GM12878 (cell line): ENCODE measurements at regions not wholly inside any gene's neighbourhood (a gene's known extent, or its start where the extent isn't known, plus 50 kb on each side); places are given as distances from the start of the nearest gene placed in this dataset.

Experiments
- ATAC-seq: fragments of 200-7000 bp; cut with Tn5 transposase; 3 replicates; pipeline ENCODE4 v1.9.1; 2020; ENCODE audit warnings: mild to moderate bottlenecking, moderate library complexity
- BruUV-seq: library from RNA; stranded (reverse); fragments of 400-500 nt; replicated peaks from 2 replicates; lab custom pipeline; 2021; lab: Mats Ljungman, UMichigan
- CTCF ChIA-PET: fragments of 300-600 bp; sonication (Branson Sonifier 250); formaldehyde crosslinking; extraction: SDS; loops from one replicate; lab custom pipeline; 2021; ENCODE audit warnings: inconsistent platforms; lab: Yijun Ruan, JAX
- POLR2A ChIA-PET: fragments of 350-600 bp; formaldehyde crosslinking; extraction: SDS; loops from one replicate; lab custom pipeline; 2021; ENCODE audit warnings: inconsistent platforms; lab: Charles Lee
- RAD21 ChIA-PET: fragments of 300-600 bp; sonication (Branson Sonifier 250); formaldehyde crosslinking; loops from one replicate; lab custom pipeline; 2023; ENCODE audit warnings: antibody characterized with exemption; ENCODE audit not compliant: unreplicated experiment; lab: Charles Lee
- SMC1A ChIA-PET: fragments of 300-600 bp; sonication (Branson Sonifier 250); formaldehyde crosslinking; loops from one replicate; lab custom pipeline; 2023; ENCODE audit not compliant: unreplicated experiment, uncharacterized antibody; lab: Charles Lee
- DNase-seq: peaks from one replicate; pipeline ENCODE4 v3.0.0-alpha.2; 2011; ENCODE audit warnings: low read depth, low spot score
- FAIRE-seq: peaks from 3 replicates; lab custom pipeline; 2011; peaks lifted over from hg19 to GRCh38; lab: Jason Lieb, UNC
- H2AFZ ChIP-seq: 2 replicates; pipeline ENCODE4 v1.6.0; 2011; ENCODE audit warnings: low read depth, low read length, control low read depth; ENCODE audit not compliant: control insufficient read depth
- H3K27ac ChIP-seq: 2 replicates; pipeline ENCODE4 v1.5.1; 2011; ENCODE audit warnings: control low read depth; ENCODE audit not compliant: control insufficient read depth, insufficient read depth
- H3K27me3 ChIP-seq, 2 experiments: replicated peaks in 1 of 2; 2 replicates each; pipeline versions ENCODE4 v1.6.0 to v1.6.1; 2011; ENCODE audit warnings: low read length in 1 of 2; ENCODE audit not compliant: control insufficient read depth in 2 of 2, insufficient read depth in 2 of 2
- H3K36me3 ChIP-seq, 2 experiments: 2 replicates each; pipeline ENCODE4 v1.5.1; 2011; ENCODE audit warnings: low read length in 1 of 2; ENCODE audit not compliant: control insufficient read depth in 2 of 2, insufficient read depth in 2 of 2
- H3K4me1 ChIP-seq: 2 replicates; pipeline ENCODE4 v1.6.1; 2011; ENCODE audit warnings: mild to moderate bottlenecking, low read length, moderate library complexity, mixed read lengths; ENCODE audit not compliant: control insufficient read depth, insufficient read depth
- H3K4me2 ChIP-seq: 2 replicates; pipeline ENCODE4 v1.6.0; 2011; ENCODE audit warnings: control low read depth; ENCODE audit not compliant: control insufficient read depth, insufficient read depth
- H3K4me3 ChIP-seq: fragments of 200-600 bp; sonication (generic); 2 replicates; pipeline ENCODE4 v1.5.1; 2016
- H3K79me2 ChIP-seq: 2 replicates; pipeline ENCODE4 v1.6.0; 2011; ENCODE audit warnings: low read length; ENCODE audit not compliant: control insufficient read depth, insufficient read depth
- H3K9ac ChIP-seq: 2 replicates; pipeline ENCODE4 v1.8.0; 2011; ENCODE audit warnings: low read length, control low read depth, mixed read lengths; ENCODE audit not compliant: control insufficient read depth, insufficient read depth
- H3K9me3 ChIP-seq: replicated peaks from 3 replicates; pipeline ENCODE4 v1.5.1; 2011; ENCODE audit warnings: mild to moderate bottlenecking, low read length; ENCODE audit not compliant: control insufficient read depth, insufficient read depth
- H4K20me1 ChIP-seq: 2 replicates; pipeline ENCODE4 v1.6.0; 2011; ENCODE audit not compliant: control insufficient read depth, insufficient read depth
- ASH2L ChIP-seq: fragments of 300-600, 200-600 bp; sonication (generic); IDR thresholded peaks from 2 replicates; pipeline ENCODE4 v1.6.1; 2017; ENCODE audit warnings: low read depth, mild to moderate bottlenecking, borderline replicate concordance
- BACH1 ChIP-seq: fragments of 450-650 bp; IDR thresholded peaks from 2 replicates; pipeline ENCODE4 v1.6.1; 2017; ENCODE audit warnings: mild to moderate bottlenecking, borderline replicate concordance
- BCL11A ChIP-seq: IDR thresholded peaks from 2 replicates; pipeline ENCODE4 v1.6.1; 2011; ENCODE audit warnings: low read depth, low read length
- CHD4 ChIP-seq: fragments of 200-600 bp; sonication (generic); IDR thresholded peaks from 2 replicates; pipeline ENCODE4 v1.6.1; 2016; ENCODE audit warnings: mild to moderate bottlenecking
- ESRRA ChIP-seq: IDR thresholded peaks from 2 replicates; pipeline ENCODE4 v1.6.1; 2012; ENCODE audit warnings: mild to moderate bottlenecking, low read length, improper control_type of control experiment
- FOXM1 ChIP-seq: IDR thresholded peaks from 2 replicates; pipeline ENCODE4 v1.6.1; 2012; ENCODE audit warnings: low read depth, mild to moderate bottlenecking, inconsistent platforms, low read length, moderate library complexity
- HDAC2 ChIP-seq: fragments of 200-600 bp; sonication (generic); IDR thresholded peaks from 2 replicates; pipeline ENCODE4 v1.6.1; 2017
- LARP7 ChIP-seq: fragments of 450-650 bp; IDR thresholded peaks from 2 replicates; pipeline ENCODE4 v1.6.1; 2017; ENCODE audit warnings: mild to moderate bottlenecking
- MTA3 ChIP-seq: IDR thresholded peaks from 2 replicates; pipeline ENCODE4 v1.6.1; 2012; ENCODE audit warnings: low read length, inconsistent platforms, borderline replicate concordance
- PAX8 ChIP-seq: fragments of 450-650 bp; IDR thresholded peaks from 2 replicates; pipeline ENCODE4 v1.6.1; 2017; ENCODE audit warnings: mild to moderate bottlenecking, moderate library complexity
- SREBF1 ChIP-seq: IDR thresholded peaks from 2 replicates; pipeline ENCODE4 v1.6.1; 2012; ENCODE audit warnings: mild to moderate bottlenecking, low read length
- WGBS: methylation state at CpG from one replicate; pipeline ENCODE4 v1.1.6; 2016; ENCODE audit warnings: low lambda C conversion rate; ENCODE audit not compliant: insufficient replicate concordance, insufficient coverage; ENCODE audit errors: missing lambda C conversion rate; 5-methylcytosine and 5-hydroxymethylcytosine counted together
- in situ Hi-C: fragments of 300-500 bp; cut with MboI; formaldehyde crosslinking; loops from 9 replicates; pipeline ENCODE4 v1.14.3; 2018; ENCODE audit warnings: mixed read lengths
- intact Hi-C: fragments of 100-400 bp; cut with micrococcal nuclease; formaldehyde crosslinking; loops from one replicate; pipeline ENCODE4 v1.14.2; 2022; ENCODE audit not compliant: unreplicated experiment
- TF ChIP-seq, protein P1 (sequence below): fragments of 450-650 bp; IDR thresholded peaks from 2 replicates; pipeline ENCODE4 v1.6.1; 2016; ENCODE audit warnings: mild to moderate bottlenecking
- TF ChIP-seq, protein P2 (sequence below): fragments of 450-650 bp; formaldehyde crosslinking; IDR thresholded peaks from 2 replicates; pipeline ENCODE4 v1.4.0; 2022; ENCODE audit warnings: mild to moderate bottlenecking, moderate library complexity
- TF ChIP-seq, protein P3 (sequence below): fragments of 450-650 bp; IDR thresholded peaks from 2 replicates; pipeline ENCODE4 v1.6.1; 2017; ENCODE audit warnings: antibody characterized with exemption, mild to moderate bottlenecking, moderate library complexity
- TF ChIP-seq, protein P4 (sequence below): fragments of 450-650 bp; IDR thresholded peaks from 2 replicates; pipeline ENCODE4 v1.6.1; 2017; ENCODE audit warnings: mild to moderate bottlenecking

DNA sequence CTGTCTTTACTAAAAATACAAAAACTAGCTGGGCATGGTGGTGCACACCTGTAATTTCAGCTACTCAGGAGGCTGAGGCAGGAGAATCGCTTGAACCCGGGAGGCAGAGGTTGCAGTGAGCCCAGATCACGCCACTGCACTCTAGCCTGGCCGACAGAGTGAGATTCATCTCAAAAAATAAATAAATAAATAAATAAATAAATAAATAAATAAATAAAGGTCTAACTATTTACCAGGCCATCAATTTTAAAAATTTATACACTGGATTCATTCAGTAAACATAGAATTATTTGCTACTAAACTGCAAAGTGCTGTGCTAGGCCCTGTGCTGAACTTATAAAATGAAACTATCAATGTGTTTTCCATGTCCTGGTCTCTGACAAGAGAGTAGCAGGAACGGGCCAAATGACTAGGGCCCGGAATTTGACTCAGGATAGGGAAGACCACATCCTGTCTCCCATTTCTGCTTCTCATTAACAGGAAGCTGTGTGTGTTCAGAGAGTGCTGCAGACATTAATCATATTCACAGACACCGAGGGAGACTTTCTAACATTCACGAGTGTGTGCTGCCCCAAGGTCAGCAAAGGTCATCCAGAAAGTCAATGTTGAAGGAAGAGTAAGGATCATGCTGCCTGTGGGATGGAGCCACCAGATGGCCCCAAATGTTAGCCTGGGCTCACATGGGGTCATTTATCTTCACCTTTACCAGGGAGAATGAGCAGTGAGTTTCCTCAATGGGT lies 95.8 kb downstream of the SPP2 start:
- TF ChIP-seq PAX8 (no peak), LARP7 (no peak), ASH2L (no peak), FOXM1 (no peak), SREBF1 (no peak), BCL11A (no peak), ESRRA (no peak), MTA3 (no peak), HDAC2 (no peak), CHD4 (no peak), BACH1 (no peak)
- TF ChIP-seq, protein P1, sequence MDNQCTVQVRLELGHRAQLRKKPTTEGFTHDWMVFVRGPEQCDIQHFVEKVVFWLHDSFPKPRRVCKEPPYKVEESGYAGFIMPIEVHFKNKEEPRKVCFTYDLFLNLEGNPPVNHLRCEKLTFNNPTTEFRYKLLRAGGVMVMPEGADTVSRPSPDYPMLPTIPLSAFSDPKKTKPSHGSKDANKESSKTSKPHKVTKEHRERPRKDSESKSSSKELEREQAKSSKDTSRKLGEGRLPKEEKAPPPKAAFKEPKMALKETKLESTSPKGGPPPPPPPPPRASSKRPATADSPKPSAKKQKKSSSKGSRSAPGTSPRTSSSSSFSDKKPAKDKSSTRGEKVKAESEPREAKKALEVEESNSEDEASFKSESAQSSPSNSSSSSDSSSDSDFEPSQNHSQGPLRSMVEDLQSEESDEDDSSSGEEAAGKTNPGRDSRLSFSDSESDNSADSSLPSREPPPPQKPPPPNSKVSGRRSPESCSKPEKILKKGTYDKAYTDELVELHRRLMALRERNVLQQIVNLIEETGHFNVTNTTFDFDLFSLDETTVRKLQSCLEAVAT = no peak
- TF ChIP-seq, protein P2, sequence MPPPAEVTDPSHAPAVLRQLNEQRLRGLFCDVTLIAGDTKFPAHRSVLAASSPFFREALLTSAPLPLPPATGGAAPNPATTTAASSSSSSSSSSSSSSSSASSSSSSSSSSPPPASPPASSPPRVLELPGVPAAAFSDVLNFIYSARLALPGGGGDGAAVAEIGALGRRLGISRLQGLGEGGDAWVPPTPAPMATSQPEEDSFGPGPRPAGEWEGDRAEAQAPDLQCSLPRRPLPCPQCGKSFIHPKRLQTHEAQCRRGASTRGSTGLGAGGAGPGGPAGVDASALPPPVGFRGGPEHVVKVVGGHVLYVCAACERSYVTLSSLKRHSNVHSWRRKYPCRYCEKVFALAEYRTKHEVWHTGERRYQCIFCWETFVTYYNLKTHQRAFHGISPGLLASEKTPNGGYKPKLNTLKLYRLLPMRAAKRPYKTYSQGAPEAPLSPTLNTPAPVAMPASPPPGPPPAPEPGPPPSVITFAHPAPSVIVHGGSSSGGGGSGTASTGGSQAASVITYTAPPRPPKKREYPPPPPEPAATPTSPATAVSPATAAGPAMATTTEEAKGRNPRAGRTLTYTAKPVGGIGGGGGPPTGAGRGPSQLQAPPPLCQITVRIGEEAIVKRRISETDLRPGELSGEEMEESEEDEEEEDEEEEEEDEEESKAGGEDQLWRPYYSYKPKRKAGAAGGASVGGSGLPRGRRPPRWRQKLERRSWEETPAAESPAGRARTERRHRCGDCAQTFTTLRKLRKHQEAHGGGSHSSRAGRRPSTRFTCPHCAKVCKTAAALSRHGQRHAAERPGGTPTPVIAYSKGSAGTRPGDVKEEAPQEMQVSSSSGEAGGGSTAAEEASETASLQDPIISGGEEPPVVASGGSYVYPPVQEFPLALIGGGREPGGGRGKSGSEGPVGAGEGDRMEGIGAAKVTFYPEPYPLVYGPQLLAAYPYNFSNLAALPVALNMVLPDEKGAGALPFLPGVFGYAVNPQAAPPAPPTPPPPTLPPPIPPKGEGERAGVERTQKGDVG (CRISPR knock-in tag) = no peak
- TF ChIP-seq, protein P3, sequence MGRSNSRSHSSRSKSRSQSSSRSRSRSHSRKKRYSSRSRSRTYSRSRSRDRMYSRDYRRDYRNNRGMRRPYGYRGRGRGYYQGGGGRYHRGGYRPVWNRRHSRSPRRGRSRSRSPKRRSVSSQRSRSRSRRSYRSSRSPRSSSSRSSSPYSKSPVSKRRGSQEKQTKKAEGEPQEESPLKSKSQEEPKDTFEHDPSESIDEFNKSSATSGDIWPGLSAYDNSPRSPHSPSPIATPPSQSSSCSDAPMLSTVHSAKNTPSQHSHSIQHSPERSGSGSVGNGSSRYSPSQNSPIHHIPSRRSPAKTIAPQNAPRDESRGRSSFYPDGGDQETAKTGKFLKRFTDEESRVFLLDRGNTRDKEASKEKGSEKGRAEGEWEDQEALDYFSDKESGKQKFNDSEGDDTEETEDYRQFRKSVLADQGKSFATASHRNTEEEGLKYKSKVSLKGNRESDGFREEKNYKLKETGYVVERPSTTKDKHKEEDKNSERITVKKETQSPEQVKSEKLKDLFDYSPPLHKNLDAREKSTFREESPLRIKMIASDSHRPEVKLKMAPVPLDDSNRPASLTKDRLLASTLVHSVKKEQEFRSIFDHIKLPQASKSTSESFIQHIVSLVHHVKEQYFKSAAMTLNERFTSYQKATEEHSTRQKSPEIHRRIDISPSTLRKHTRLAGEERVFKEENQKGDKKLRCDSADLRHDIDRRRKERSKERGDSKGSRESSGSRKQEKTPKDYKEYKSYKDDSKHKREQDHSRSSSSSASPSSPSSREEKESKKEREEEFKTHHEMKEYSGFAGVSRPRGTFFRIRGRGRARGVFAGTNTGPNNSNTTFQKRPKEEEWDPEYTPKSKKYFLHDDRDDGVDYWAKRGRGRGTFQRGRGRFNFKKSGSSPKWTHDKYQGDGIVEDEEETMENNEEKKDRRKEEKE = no peak
- TF ChIP-seq, protein P4, sequence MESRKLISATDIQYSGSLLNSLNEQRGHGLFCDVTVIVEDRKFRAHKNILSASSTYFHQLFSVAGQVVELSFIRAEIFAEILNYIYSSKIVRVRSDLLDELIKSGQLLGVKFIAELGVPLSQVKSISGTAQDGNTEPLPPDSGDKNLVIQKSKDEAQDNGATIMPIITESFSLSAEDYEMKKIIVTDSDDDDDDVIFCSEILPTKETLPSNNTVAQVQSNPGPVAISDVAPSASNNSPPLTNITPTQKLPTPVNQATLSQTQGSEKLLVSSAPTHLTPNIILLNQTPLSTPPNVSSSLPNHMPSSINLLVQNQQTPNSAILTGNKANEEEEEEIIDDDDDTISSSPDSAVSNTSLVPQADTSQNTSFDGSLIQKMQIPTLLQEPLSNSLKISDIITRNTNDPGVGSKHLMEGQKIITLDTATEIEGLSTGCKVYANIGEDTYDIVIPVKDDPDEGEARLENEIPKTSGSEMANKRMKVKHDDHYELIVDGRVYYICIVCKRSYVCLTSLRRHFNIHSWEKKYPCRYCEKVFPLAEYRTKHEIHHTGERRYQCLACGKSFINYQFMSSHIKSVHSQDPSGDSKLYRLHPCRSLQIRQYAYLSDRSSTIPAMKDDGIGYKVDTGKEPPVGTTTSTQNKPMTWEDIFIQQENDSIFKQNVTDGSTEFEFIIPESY = no peak
- no TSS peak for BruUV-seq
- no peak for DNase-seq
- CTCF ChIA-PET = no interaction called here
- Histone ChIP-seq H3K4me3 (no peak overlapping the region), H3K36me3 (no peaks in the 10 kb centered on the region), H3K4me2 (no peak overlapping the region), H3K4me1 (no peaks in the 10 kb centered on the region), H3K9me3 (no peaks in the 10 kb centered on the region), H4K20me1 (no peaks in the 10 kb centered on the region), H2AFZ (no peak overlapping the region), H3K79me2 (no peaks in the 10 kb centered on the region), H3K27me3 (peaks cover 2% of the 10 kb centered on the region in 2 experiments; a peak in 2 of 4 replicates), H3K9ac (no peak overlapping the region), H3K27ac (no peak overlapping the region)
- in situ Hi-C loops = no loop called here
- ATAC-seq = no peak
- POLR2A ChIA-PET = no interaction called here
- RAD21 ChIA-PET = interaction anchor here (1.0 kb wide), 1 partner anchor 11 kb away, joined by 3 read pairs; no protein-coding TSS in a partner anchor
- 22% methylated on average over 8 of the region's 8 CpGs for WGBS
- SMC1A ChIA-PET = no interaction called here
- FAIRE-seq = no peak
- intact Hi-C loops = no loop called here
